ENCODE measurements at regions not wholly inside any gene's neighbourhood (a gene's known extent, or its start where the extent isn't known, plus 50 kb on each side); places are given as distances from the start of the nearest gene placed in this dataset.

GRCh38 chr3:153350420-153350819 lies 188.4 kb downstream of the RAP2B start:
- H3K4me1 ChIP-seq (ENCODE audit: control insufficient read depth, extremely low read depth, insufficient read depth, low read length): no peaks in the 10 kb centered on the region
- no peaks in the 10 kb centered on the region for H3K79me2 ChIP-seq (ENCODE audit: control insufficient read depth, insufficient read depth, low read length)
- no peaks in the 10 kb centered on the region for H4K20me1 ChIP-seq (ENCODE audit: control insufficient read depth, extremely low read depth, insufficient read depth, low read length)
- no peak overlapping the region for H3K4me2 ChIP-seq (ENCODE audit: extremely low read depth, insufficient read depth, low read length)
- no peak overlapping the region for H3K9ac ChIP-seq (ENCODE audit: insufficient read depth, low read length)
- H2AFZ ChIP-seq (ENCODE audit: low read length): no peak overlapping the region
- peak; percentile 20 to 95 for DNase-seq (ENCODE audit: low read depth in 2 of 2)
- TF ChIP-seq CTCF (conservative IDR thresholded peaks at IDR 0.05 in 1 of 2, IDR thresholded peaks at IDR 0.05 in 1 of 2; ENCODE audit: low read depth in 1 of 2, low read length in 2 of 2) (no peak), EZH2 (IDR thresholded peaks at IDR 0.05; ENCODE audit: low read length, missing control alignments) (no peak)
- no peak overlapping the region for H3K27ac ChIP-seq (ENCODE audit: insufficient read depth, low read length)
- H3K4me3 ChIP-seq (replicated peaks in 1 of 4; ENCODE audit: control extremely low read depth in 1 of 4, insufficient read depth in 1 of 4, low read depth in 3 of 4, low read length in 4 of 4): no peak overlapping the region
- no peaks in the 10 kb centered on the region for H3K27me3 ChIP-seq (ENCODE audit: control insufficient read depth, insufficient read depth, low read length)
- H3K36me3 ChIP-seq (ENCODE audit: control insufficient read depth, insufficient read depth, low read length): no peaks in the 10 kb centered on the region
- no peaks in the 10 kb centered on the region for H3K9me3 ChIP-seq (ENCODE audit: control insufficient read depth, insufficient read depth, low read depth, low read length)

GRCh38 chr3:153354641-153355040 lies 192.6 kb downstream of the RAP2B start:
- no peaks in the 10 kb centered on the region for H3K79me2 ChIP-seq (ENCODE audit: control insufficient read depth, insufficient read depth, low read length)
- no peak overlapping the region for H3K4me3 ChIP-seq (replicated peaks in 1 of 4; ENCODE audit: control extremely low read depth in 1 of 4, insufficient read depth in 1 of 4, low read depth in 3 of 4, low read length in 4 of 4)
- H3K4me1 ChIP-seq (ENCODE audit: control insufficient read depth, extremely low read depth, insufficient read depth, low read length): no peaks in the 10 kb centered on the region
- no peaks in the 10 kb centered on the region for H3K36me3 ChIP-seq (ENCODE audit: control insufficient read depth, insufficient read depth, low read length)
- H3K9me3 ChIP-seq (ENCODE audit: control insufficient read depth, insufficient read depth, low read depth, low read length): no peaks in the 10 kb centered on the region
- no peaks in the 10 kb centered on the region for H4K20me1 ChIP-seq (ENCODE audit: control insufficient read depth, extremely low read depth, insufficient read depth, low read length)
- H3K9ac ChIP-seq (ENCODE audit: insufficient read depth, low read length): no peak overlapping the region
- H2AFZ ChIP-seq (ENCODE audit: low read length): no peak overlapping the region
- TF ChIP-seq CTCF (conservative IDR thresholded peaks at IDR 0.05 in 1 of 2, IDR thresholded peaks at IDR 0.05 in 1 of 2; ENCODE audit: low read depth in 1 of 2, low read length in 2 of 2) (no peak), EZH2 (IDR thresholded peaks at IDR 0.05; ENCODE audit: low read length, missing control alignments) (no peak)
- no peak overlapping the region for H3K27ac ChIP-seq (ENCODE audit: insufficient read depth, low read length)
- DNase-seq (ENCODE audit: low read depth in 2 of 2): no peak
- no peaks in the 10 kb centered on the region for H3K27me3 ChIP-seq (ENCODE audit: control insufficient read depth, insufficient read depth, low read length)
- no peak overlapping the region for H3K4me2 ChIP-seq (ENCODE audit: extremely low read depth, insufficient read depth, low read length)

GRCh38 chr3:153355559-153355958 lies 193.5 kb downstream of the RAP2B start:
- no peaks in the 10 kb centered on the region for H3K27me3 ChIP-seq (ENCODE audit: control insufficient read depth, insufficient read depth, low read length)
- H3K4me1 ChIP-seq (ENCODE audit: control insufficient read depth, extremely low read depth, insufficient read depth, low read length): no peaks in the 10 kb centered on the region
- H3K27ac ChIP-seq (ENCODE audit: insufficient read depth, low read length): no peak overlapping the region
- no peaks in the 10 kb centered on the region for H3K36me3 ChIP-seq (ENCODE audit: control insufficient read depth, insufficient read depth, low read length)
- H2AFZ ChIP-seq (ENCODE audit: low read length): no peak overlapping the region
- no peak overlapping the region for H3K4me2 ChIP-seq (ENCODE audit: extremely low read depth, insufficient read depth, low read length)
- no peaks in the 10 kb centered on the region for H3K79me2 ChIP-seq (ENCODE audit: control insufficient read depth, insufficient read depth, low read length)
- no peaks in the 10 kb centered on the region for H3K9me3 ChIP-seq (ENCODE audit: control insufficient read depth, insufficient read depth, low read depth, low read length)
- H3K4me3 ChIP-seq (replicated peaks in 1 of 4; ENCODE audit: control extremely low read depth in 1 of 4, insufficient read depth in 1 of 4, low read depth in 3 of 4, low read length in 4 of 4): no peak overlapping the region
- no peaks in the 10 kb centered on the region for H4K20me1 ChIP-seq (ENCODE audit: control insufficient read depth, extremely low read depth, insufficient read depth, low read length)
- H3K9ac ChIP-seq (ENCODE audit: insufficient read depth, low read length): no peak overlapping the region
- no peak for TF ChIP-seq CTCF (conservative IDR thresholded peaks at IDR 0.05 in 1 of 2, IDR thresholded peaks at IDR 0.05 in 1 of 2; ENCODE audit: low read depth in 1 of 2, low read length in 2 of 2)
- TF ChIP-seq EZH2 (IDR thresholded peaks at IDR 0.05; ENCODE audit: low read length, missing control alignments): no peak
- DNase-seq (ENCODE audit: low read depth in 2 of 2): no peak

Data from fibroblast of lung (primary cell).